ENCODE measurements at regions not wholly inside any gene's neighbourhood (a gene's known extent, or its start where the extent isn't known, plus 50 kb on each side); places are given as distances from the start of the nearest gene placed in this dataset.

- TF ChIP-seq CTCF (IDR thresholded peaks at IDR 0.05; ENCODE audit: low read depth, low read length, poor library complexity, severe bottlenecking): no peak
- TF ChIP-seq EZH2phosphoT487 (IDR thresholded peaks at IDR 0.05; ENCODE audit: borderline replicate concordance, low read length): no peak
These were observed 61.6 kb upstream of the GPR12 start for GRCh38 chr13:26822146-26822545.

Measured in DOHH2 (cell line).